Ishikawa (cell line): ENCODE measurements at regions not wholly inside any gene's neighbourhood (a gene's known extent, or its start where the extent isn't known, plus 50 kb on each side); places are given as distances from the start of the nearest gene placed in this dataset.

Source experiments
- CREB1 ChIP-seq: IDR thresholded peaks from 2 replicates; pipeline ENCODE4 v1.6.1; 2012; ENCODE audit warnings: low read depth
- FOXM1 ChIP-seq: IDR thresholded peaks from 2 replicates; pipeline ENCODE4 v1.6.1; 2012; ENCODE audit warnings: low read depth, borderline replicate concordance
- NFIC ChIP-seq: IDR thresholded peaks from 2 replicates; pipeline ENCODE4 v1.6.1; 2012
- RAD21 ChIP-seq: IDR thresholded peaks from 2 replicates; pipeline ENCODE4 v1.6.1; 2012; ENCODE audit warnings: low read depth
- YY1 ChIP-seq: IDR thresholded peaks from 2 replicates; pipeline ENCODE4 v1.6.1; 2012; ENCODE audit warnings: low read depth
- TF ChIP-seq, protein P1 (sequence below): IDR thresholded peaks from 2 replicates; pipeline ENCODE4 v1.6.1; 2012; ENCODE audit warnings: low read depth, mild to moderate bottlenecking

DNA sequence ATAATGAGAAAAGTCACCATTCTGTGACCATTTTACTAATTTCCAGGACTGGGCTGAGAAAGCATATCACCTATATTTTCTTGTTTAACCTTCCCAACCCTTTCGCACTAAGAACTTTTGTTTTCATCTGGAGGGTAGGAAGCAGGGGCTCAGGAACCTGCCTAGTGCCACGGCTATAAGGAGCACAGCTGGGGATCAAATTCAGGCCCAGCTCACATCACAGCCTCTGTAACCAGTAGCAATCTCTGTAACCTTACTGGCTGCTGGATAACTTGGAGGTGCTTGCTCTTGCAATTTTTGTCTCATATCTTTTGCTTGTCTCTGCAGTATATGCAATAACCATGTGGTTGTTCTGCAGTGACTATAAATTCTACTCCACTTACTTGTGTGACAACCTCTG is 62.0 kb downstream of the PABIR2 start:
- TF ChIP-seq, protein P1, sequence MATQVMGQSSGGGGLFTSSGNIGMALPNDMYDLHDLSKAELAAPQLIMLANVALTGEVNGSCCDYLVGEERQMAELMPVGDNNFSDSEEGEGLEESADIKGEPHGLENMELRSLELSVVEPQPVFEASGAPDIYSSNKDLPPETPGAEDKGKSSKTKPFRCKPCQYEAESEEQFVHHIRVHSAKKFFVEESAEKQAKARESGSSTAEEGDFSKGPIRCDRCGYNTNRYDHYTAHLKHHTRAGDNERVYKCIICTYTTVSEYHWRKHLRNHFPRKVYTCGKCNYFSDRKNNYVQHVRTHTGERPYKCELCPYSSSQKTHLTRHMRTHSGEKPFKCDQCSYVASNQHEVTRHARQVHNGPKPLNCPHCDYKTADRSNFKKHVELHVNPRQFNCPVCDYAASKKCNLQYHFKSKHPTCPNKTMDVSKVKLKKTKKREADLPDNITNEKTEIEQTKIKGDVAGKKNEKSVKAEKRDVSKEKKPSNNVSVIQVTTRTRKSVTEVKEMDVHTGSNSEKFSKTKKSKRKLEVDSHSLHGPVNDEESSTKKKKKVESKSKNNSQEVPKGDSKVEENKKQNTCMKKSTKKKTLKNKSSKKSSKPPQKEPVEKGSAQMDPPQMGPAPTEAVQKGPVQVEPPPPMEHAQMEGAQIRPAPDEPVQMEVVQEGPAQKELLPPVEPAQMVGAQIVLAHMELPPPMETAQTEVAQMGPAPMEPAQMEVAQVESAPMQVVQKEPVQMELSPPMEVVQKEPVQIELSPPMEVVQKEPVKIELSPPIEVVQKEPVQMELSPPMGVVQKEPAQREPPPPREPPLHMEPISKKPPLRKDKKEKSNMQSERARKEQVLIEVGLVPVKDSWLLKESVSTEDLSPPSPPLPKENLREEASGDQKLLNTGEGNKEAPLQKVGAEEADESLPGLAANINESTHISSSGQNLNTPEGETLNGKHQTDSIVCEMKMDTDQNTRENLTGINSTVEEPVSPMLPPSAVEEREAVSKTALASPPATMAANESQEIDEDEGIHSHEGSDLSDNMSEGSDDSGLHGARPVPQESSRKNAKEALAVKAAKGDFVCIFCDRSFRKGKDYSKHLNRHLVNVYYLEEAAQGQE = no peak
- TF ChIP-seq RAD21 (no peak), FOXM1 (no peak), NFIC (no peak), CREB1 (no peak), YY1 (no peak)
